GM19351 (cell line): ENCODE measurements at regions not wholly inside any gene's neighbourhood (a gene's known extent, or its start where the extent isn't known, plus 50 kb on each side); places are given as distances from the start of the nearest gene placed in this dataset.

Experiments
- ATAC-seq: cut with Tn5 transposase; IDR thresholded peaks from one replicate; pipeline ENCODE4 v1.9.1; 2021; ENCODE audit warnings: mild to moderate bottlenecking, moderate library complexity; ENCODE audit not compliant: unreplicated experiment

- ATAC-seq = no peak
Measured at GRCh38 chr9:88730780-88731179, 195.8 kb downstream of the NXNL2 start.

- no peak for ATAC-seq
Measured at GRCh38 chr9:88732128-88732527, 197.2 kb downstream of the NXNL2 start.

GRCh38 chr9:88733651-88734421 is 198.9 kb downstream of the NXNL2 start:
- ATAC-seq = no peak

- no peak for ATAC-seq
Measured at GRCh38 chr9:88734527-88734926, 199.5 kb downstream of the NXNL2 start.

- no peak for ATAC-seq
Measured at GRCh38 chr9:88736136-88736637, 201.2 kb downstream of the NXNL2 start.

- no peak for ATAC-seq
Measured at GRCh38 chr9:88737031-88737430, 202.1 kb downstream of the NXNL2 start.

GRCh38 chr9:88737876-88738275 is 202.9 kb downstream of the NXNL2 start:
- no peak for ATAC-seq

GRCh38 chr9:88738709-88739108 is 203.7 kb downstream of the NXNL2 start:
- ATAC-seq = no peak

- ATAC-seq = no peak
Measured at GRCh38 chr9:88739373-88739772, 204.4 kb downstream of the NXNL2 start.

GRCh38 chr9:88740844-88741243 is 205.9 kb downstream of the NXNL2 start:
- ATAC-seq = no peak

- ATAC-seq = no peak
Measured at GRCh38 chr9:88741335-88741734, 206.4 kb downstream of the NXNL2 start.

GRCh38 chr9:88742483-88742882 is 207.5 kb downstream of the NXNL2 start:
- ATAC-seq = no peak

- no peak for ATAC-seq
Measured at GRCh38 chr9:88742905-88743304, 207.9 kb downstream of the NXNL2 start.

GRCh38 chr9:88745276-88746001 is 210.5 kb downstream of the NXNL2 start:
- no peak for ATAC-seq

GRCh38 chr9:88746029-88746742 is 211.2 kb downstream of the NXNL2 start:
- ATAC-seq = no peak

- no peak for ATAC-seq
Measured at GRCh38 chr9:88746743-88747398, 211.9 kb downstream of the NXNL2 start.

GRCh38 chr9:88747768-88748167 is 212.8 kb downstream of the NXNL2 start:
- no peak for ATAC-seq

- no peak for ATAC-seq
Measured at GRCh38 chr9:88748566-88749261, 213.7 kb downstream of the NXNL2 start.

- ATAC-seq = no peak
Measured at GRCh38 chr9:88749420-88749819, 214.4 kb downstream of the NXNL2 start.

GRCh38 chr9:88750832-88751360 is 215.9 kb downstream of the NXNL2 start:
- no peak for ATAC-seq
